ENCODE measurements at regions not wholly inside any gene's neighbourhood (a gene's known extent, or its start where the extent isn't known, plus 50 kb on each side); places are given as distances from the start of the nearest gene placed in this dataset.

GRCh38 chr2:52463457-52463856, 1304.1 kb upstream of the CHAC2 start:
- no peak for TF ChIP-seq CTCF (IDR thresholded peaks at IDR 0.05)
- TF ChIP-seq EP300 (IDR thresholded peaks at IDR 0.05), result no peak
